HepG2 (cell line): ENCODE measurements at regions not wholly inside any gene's neighbourhood (a gene's known extent, or its start where the extent isn't known, plus 50 kb on each side); places are given as distances from the start of the nearest gene placed in this dataset.

Experiments used
- ARID2 ChIP-seq: sonication (generic); formaldehyde crosslinking; IDR thresholded peaks from 2 replicates; pipeline ENCODE4 v1.8.1; 2022; ENCODE audit warnings: mild to moderate bottlenecking, missing genetic modification reagents, borderline replicate concordance
- ELF1 ChIP-seq: sonication (generic); formaldehyde crosslinking; IDR thresholded peaks from 2 replicates; pipeline ENCODE4 v1.4.0; 2020; ENCODE audit warnings: missing genetic modification reagents
- JUNB ChIP-seq: sonication (generic); formaldehyde crosslinking; IDR thresholded peaks from 2 replicates; pipeline ENCODE4 v1.8.0; 2022; ENCODE audit warnings: missing genetic modification reagents, mild to moderate bottlenecking, borderline replicate concordance
- RFX3 ChIP-seq: IDR thresholded peaks from 2 replicates; pipeline ENCODE4 v1.6.1; 2016; ENCODE audit warnings: missing biosample characterization, missing genetic modification reagents
- TAF1 ChIP-seq: sonication (generic); formaldehyde crosslinking; IDR thresholded peaks from 2 replicates; pipeline ENCODE4 v1.4.0; 2020; ENCODE audit warnings: missing genetic modification reagents
- ZFX ChIP-seq: sonication (generic); formaldehyde crosslinking; IDR thresholded peaks from 2 replicates; pipeline ENCODE4 v1.4.0; 2020; ENCODE audit warnings: mild to moderate bottlenecking, low read depth, missing genetic modification reagents, moderate library complexity

DNA sequence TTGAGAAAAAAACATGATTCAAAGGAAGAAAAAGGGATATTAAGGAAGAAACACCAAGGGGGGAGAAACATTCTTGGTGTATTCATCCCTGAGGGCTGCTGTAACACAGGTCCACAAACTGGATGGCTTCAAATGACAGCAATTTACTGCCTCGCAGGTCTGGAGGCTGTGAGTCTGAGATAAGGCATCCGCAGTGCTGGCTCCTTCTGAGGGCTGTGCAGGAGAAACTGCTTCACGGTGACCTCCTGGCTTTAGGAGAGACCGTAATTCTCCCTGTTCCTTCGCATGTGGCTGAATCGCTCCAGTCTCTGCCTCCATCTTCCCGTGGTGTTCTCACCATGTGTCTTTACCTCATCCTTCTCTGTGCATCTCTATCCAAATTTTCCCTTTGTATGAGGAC, 490.7 kb downstream of the EIPR1 start:
- TF ChIP-seq ZFX (CRISPR knock-in tag) = no peak
- no peak for TF ChIP-seq ELF1 (CRISPR knock-in tag)
- TF ChIP-seq RFX3 = no peak
- no peak for TF ChIP-seq JUNB (CRISPR knock-in tag)
- no peak for TF ChIP-seq ARID2 (CRISPR knock-in tag)
- TF ChIP-seq TAF1 (CRISPR knock-in tag) = no peak
